HG02678 (cell line): ENCODE measurements at regions not wholly inside any gene's neighbourhood (a gene's known extent, or its start where the extent isn't known, plus 50 kb on each side); places are given as distances from the start of the nearest gene placed in this dataset.

Experiments
- ATAC-seq: cut with Tn5 transposase; IDR thresholded peaks from one replicate; pipeline ENCODE4 v1.9.1; 2021; ENCODE audit warnings: mild to moderate bottlenecking, moderate library complexity; ENCODE audit not compliant: unreplicated experiment

GRCh38 chr4:45795135-45795534, 328.7 kb downstream of the GABRG1 start:
- ATAC-seq, result no peak

- no peak for ATAC-seq
Measured at GRCh38 chr4:45778514-45778913, 345.3 kb downstream of the GABRG1 start.

- ATAC-seq, result no peak
Measured at GRCh38 chr4:45776146-45776545, 347.7 kb downstream of the GABRG1 start.

GRCh38 chr4:45770958-45771357, 352.9 kb downstream of the GABRG1 start:
- no peak for ATAC-seq

DNA sequence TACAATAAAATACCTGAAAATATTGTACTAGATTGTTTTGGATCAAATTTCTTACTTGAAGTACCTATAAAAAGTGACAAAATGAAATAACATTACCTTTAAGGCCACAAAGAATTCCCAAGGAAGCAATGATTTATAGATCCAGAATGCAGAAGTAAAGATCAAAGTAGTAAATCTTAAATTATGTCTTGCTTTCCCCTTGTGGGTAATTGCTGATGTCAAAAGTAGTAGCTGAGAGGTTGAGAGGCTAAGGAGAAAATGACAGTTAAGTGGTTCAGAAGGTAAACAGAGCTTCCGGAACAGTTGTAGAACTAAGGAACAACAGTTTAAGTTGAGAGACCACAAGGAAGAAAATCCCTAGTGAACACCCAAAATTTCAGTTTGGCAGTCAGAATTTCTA, 358.3 kb downstream of the GABRG1 start:
- no peak for ATAC-seq

DNA sequence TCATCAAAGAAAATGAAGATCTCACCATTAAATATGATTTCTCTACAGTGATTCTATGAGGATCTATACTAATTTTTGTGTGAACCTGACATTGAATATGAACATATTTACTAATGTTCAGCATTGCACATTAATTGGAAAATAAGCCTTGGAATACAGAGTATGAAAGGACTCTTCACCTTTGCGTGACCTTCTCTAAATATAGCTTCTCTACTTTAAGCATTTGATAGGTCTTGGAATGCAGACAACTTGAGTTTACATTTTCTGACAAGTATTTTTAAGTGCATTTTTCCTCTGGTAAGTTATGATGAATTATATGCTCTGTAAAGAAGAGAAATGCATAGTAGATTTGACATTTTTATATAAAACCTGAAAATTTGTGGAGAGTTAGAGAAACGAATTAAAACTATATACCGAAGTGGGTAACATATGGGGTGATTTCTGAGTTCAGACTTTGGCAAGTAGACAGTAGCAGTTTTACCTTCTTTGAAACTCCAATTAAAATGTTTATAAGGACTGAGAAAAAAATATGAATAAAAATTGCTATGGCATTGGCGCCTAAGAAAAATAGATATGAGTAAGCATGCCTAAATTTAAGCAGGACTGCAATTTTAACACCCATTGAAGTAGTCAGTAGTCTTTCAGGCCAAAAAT, 371.9 kb downstream of the GABRG1 start:
- ATAC-seq, result no peak

DNA sequence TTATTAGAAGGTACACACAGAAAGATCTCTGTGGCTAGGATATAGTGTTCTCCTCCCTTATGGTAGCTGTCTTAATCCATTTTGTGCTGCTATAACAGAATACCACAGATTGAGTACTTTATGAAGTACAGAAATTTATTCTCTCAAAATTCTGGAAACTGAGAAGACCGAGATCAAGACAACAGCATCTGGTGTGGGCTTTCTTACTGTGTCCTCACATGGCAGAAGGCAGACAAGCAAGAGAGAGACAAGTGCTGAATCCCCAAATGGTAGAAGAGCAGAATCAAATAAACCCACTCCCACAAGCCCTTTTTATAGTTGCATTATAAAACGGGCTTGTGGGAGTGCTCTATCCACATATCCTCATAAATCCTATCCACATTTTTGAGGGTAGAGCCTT, 373.1 kb downstream of the GABRG1 start:
- ATAC-seq, result no peak

DNA sequence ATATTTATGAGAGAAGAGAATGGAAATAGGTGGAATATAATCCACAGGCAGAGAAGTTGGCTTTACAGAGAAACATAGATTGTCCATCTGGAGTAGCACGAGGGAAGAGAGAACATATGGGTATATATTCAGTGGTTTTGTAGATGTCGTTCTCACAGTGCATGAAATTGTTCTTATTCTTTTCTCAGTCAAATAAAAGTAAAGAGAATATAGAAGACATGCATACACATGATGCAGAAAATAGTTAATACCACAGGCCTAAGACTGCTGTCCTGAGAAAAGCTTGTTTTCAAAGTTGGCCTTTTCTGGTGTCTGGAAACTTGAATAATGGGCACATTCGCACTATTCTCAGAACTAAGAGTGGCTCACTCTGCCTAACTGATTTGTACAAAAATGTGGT, 378.1 kb downstream of the GABRG1 start:
- ATAC-seq, result no peak

- no peak for ATAC-seq
Measured at GRCh38 chr4:45741897-45742296, 382.0 kb downstream of the GABRG1 start.

GRCh38 chr4:45732161-45732560, 391.7 kb downstream of the GABRG1 start:
- no peak for ATAC-seq

GRCh38 chr4:45716093-45716492, 407.8 kb downstream of the GABRG1 start:
- no peak for ATAC-seq

- ATAC-seq, result no peak
Measured at GRCh38 chr4:45713996-45714395, 409.9 kb downstream of the GABRG1 start.

- ATAC-seq, result no peak
Measured at GRCh38 chr4:45701621-45702020, 422.2 kb downstream of the GABRG1 start.

- ATAC-seq, result no peak
Measured at GRCh38 chr4:45693746-45694145, 430.1 kb downstream of the GABRG1 start.

DNA sequence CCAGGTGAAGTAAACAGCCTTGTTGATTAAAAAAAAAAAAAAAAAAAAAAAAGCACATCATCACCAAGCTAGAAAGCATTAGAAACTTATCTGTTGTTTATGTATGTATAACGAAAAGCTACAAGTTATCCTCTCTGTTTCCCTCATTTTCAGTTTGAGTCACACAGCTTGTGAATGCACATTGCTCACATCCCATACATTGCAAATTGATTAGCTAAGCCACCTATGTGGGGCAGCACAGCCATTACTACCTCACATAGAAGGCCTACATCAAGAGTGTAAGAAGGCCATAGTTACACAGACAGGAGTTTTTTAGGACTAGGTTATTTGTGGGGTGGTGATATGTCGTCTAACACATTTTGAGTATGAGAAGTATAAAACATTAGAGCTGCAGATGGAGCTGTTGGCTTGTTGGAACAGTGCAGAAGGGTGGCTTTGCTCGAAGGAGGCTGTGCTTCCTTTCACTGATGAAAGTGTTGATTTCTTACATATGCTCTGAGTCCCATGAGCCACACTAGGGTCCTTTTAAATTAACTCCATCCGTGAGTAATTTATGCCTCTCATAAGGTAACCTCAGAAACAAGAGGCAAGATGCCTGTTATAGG, 431.6 kb downstream of the GABRG1 start:
- ATAC-seq, result no peak

DNA sequence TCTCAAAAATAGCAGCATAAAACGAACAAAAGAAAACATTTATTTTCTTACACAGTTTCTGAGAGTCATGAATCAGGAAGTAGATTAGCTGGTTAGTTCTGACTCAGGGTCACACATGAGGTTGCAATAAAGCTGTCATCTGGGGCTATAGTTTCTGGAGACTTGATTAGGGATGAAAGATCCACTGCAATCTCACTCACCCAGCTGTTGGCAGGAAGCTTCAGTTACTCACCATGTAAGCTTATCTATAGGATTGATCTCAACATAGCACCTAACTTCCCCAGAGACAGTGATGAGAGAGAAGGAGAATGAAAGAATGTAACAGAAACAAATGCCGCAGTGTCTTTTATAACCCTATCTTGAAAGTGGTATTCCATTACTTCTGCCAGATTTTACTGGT, 435.5 kb downstream of the GABRG1 start:
- ATAC-seq, result no peak

- no peak for ATAC-seq
Measured at GRCh38 chr4:45679411-45679810, 444.4 kb downstream of the GABRG1 start.

- no peak for ATAC-seq
Measured at GRCh38 chr4:45668128-45668527, 455.7 kb downstream of the GABRG1 start.

DNA sequence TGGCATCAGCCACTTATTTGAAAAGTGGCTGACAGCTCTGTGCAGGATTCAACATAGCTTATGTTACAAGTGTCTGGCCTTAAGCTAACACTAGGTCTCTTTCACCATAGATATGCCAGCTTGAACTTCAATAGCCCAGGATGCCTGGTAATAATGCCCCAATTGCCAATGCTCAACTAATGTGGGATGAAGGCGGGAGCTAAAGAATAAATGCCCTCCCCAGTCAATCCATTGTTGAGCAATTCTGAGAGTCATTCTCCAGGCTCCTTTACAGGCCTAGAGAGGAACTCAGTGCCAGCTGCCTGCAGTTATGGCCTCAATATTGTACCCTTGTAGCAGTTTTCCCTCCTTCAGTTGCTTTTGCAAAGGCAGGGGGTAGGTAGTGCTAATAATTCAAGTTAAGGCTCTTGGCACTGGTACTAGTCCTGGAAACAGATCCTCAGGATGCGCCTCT, 460.2 kb downstream of the GABRG1 start:
- no peak for ATAC-seq

GRCh38 chr4:45663003-45663402, 460.9 kb downstream of the GABRG1 start:
- ATAC-seq, result no peak

GRCh38 chr4:45661893-45662292, 462.0 kb downstream of the GABRG1 start:
- no peak for ATAC-seq

- no peak for ATAC-seq
Measured at GRCh38 chr4:45650545-45650944, 473.3 kb downstream of the GABRG1 start.

DNA sequence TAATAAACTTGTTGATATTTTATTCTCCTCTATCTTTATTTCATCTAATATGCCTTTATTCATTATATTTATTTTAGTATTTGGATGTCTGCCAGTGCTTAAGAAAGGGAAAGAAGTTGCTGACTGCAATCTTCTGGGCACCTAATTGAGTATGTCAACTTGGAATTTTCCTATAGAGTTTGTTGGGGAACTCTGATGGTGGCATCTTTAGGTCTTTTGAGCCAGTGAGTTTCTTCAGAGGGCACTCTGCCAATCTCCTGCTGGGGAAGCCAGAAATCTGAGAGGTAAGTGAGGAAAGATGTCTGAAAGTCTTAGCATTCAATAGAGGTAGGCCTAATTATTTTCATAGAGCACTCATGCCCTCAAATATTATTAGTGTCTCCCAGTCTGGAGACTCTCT, 475.0 kb downstream of the GABRG1 start:
- ATAC-seq, result no peak
